Activated naive CD4-positive, alpha-beta T cell treated with Interleukin-2 at 50 U/mL for 16 hours (primary cell): ENCODE measurements at regions not wholly inside any gene's neighbourhood (a gene's known extent, or its start where the extent isn't known, plus 50 kb on each side); places are given as distances from the start of the nearest gene placed in this dataset.
"Not testable (repeated sequence)": the region's sequence is repeated elsewhere in the genome, so short reads cannot be mapped to it uniquely, and the experiment has no call there.

Source experiments
- DNase-seq: peaks from one replicate; pipeline ENCODE4 v3.0.0-alpha.2; 2020

DNA sequence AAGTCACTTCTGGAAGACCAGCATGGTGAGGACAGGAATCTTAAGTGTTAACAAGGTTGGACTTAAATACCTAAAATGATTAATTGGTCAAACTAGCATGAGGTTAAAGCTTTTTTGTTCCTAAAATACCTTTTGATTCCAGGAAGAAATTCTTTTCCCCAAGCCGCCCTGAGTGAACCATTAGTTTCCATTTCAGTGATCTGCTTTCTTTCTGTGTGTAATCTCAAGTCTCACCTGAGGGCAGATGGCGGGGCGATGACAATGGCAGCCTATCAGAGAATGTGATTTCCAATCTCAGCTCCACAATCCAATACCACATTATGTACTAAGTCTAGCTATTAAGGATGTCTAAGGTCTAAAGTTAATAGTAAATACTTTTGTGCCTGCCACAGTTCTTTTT, 390.9 kb upstream of the SGCG start:
- no peak for DNase-seq

DNA sequence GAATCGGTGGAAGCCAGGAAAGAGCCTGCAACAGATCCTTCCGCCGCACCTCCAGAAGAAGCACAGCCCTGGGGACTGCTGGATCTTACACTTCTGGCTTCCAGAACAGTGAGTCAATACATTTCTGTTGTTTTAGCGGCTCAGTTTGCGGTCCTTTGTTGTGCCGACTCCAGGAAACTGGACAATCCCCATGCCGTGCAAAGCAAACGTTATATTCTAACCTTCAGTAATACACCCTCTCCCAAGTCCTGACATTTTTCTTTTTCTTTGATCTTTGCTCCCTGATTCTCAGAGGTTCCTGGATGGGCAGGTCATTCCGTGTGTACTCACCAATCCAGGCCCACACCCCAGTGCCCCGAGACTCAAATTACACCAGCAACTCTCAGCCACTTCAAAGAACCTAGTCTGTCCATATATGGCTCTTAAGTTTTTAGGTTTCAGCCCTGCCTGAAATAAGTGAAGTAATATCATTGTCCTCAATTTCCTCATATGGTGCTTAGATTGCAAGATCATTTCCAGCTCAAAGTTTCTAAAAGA, 387.1 kb upstream of the SGCG start:
- DNase-seq = no peak

DNA sequence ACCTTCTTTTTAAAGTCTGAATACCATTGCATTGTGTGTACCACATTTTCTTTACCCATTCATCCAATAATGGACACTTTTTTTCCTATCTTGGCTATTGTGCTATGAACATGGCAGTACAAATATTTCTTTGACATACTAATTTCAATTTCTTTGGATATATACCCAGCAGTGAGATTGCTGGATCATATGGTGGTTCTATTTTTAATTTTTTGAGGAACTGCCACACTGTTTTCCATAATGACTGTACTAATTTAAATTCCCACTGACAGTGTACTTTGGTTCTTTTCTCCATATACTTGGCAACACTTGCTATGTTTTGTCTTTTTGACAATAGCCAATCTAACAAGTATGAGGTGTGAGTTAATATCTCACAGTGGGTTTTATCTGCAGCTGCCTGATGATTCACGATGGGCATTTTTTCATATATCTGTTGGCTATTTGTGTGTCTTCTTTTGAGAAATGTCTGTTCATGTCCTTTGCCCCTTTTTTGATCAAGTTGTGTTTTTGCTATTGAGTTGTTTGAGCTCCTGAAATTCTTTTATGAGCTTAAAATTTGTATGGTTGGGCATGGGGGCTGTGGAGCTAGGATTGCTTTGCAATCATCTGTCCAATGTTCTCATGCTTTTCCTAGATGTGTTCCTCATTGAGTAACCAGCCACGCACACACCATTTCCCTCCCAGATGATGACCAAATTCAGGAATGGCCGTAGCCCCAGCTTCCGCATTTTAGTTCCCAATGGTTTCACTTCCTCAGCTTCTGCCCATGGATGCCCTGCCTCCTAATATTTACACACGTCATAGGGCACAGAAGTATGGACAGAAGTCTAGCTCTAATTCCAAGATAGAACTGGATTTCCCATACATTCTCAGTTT, 380.0 kb upstream of the SGCG start:
- DNase-seq = no peak

DNA sequence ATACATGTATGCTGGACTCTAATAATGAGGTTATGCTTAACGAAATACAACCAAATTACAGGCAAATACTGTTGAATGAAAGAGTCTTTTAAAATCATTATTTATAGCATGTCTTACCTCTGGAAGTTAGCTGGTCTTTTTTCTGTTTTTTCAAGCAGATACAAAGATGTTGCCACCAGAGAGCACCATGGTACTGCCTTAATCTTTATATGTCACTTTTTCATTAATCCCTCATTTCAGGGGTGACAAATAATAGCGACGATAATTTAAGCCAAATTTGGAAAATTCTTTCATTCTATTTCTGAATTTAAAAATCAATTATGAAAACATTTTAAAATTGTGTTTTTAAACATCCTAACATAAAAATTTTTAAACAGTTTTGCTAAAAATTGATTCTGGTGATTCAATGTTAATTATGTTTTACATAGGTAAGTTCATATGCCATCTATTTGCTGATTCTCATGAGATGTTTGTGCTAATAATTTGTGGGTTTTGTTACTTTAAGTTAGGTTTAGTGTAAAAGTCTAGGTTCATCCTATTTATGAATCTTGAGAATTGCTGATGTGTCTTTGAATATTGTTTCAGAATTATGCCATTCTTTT, 379.3 kb upstream of the SGCG start:
- DNase-seq = no peak

- DNase-seq = no peak
Measured at GRCh38 chr13:22812793-22813192, 368.0 kb upstream of the SGCG start.

- DNase-seq = not testable (repeated sequence)
Measured at GRCh38 chr13:22813531-22814377, 367.0 kb upstream of the SGCG start.

DNA sequence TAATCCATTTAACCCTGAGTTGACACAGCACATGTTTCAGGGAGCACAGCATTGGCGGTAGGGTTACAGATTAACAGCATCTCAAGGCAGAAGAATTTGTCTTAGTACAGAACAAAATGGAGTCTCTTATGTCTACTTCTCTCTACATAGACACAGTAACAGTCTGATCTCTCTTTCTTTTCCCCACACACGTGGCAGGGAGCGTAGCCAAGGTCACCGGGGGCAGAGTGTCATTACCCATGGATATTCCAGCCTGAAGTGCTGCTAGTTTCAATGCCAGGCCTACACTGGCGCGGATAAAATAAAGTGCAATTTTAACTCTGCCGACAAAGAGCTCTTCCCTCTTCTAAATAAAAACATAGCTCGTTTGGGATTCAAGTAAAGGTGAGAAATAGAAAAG, 366.3 kb upstream of the SGCG start:
- not testable (repeated sequence) for DNase-seq

DNA sequence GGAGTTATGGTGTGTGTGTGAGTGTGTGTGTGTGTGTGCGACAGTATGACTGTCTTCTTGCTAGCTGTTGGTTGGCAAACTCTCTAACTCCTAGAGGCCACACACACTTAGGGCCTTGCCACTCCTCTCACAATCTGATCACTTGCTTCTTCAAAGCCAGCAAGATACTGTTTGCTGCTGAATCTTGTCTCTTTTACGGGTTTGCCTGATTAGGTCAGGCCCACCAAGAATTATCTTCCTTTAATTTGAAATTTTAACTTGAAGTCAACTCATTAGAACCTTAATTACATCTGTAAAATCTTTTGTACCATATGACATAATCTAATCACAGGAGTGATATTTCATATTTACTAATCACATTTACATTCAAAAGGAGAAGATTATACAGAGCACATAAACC, 359.2 kb upstream of the SGCG start:
- no peak for DNase-seq

DNA sequence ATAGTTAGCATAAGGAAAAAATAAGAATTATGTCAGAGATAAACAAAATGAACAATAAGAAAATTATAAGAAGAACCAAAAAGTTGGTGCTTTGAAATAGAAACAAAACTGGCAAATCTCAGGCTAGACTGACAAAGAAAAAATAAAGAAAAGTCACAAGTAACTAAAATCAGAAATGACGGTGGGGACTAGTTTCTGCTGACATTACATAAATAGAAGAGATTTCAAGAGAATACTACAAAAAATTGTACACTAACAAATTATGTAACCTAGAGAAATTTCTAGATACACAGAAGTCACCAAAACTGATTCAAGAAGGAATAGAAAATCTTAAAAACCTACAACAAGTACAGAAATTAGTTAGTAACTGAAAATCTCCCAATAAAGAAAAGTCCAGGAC, 355.6 kb upstream of the SGCG start:
- no peak for DNase-seq

- DNase-seq = no peak
Measured at GRCh38 chr13:22828081-22828480, 352.7 kb upstream of the SGCG start.

GRCh38 chr13:22836475-22836874, 344.3 kb upstream of the SGCG start:
- no peak for DNase-seq

GRCh38 chr13:22837980-22838647, 342.7 kb upstream of the SGCG start:
- DNase-seq = no peak

GRCh38 chr13:22839603-22840530, 340.9 kb upstream of the SGCG start:
- DNase-seq = no peak

GRCh38 chr13:22846551-22846950, 334.2 kb upstream of the SGCG start:
- no peak for DNase-seq

DNA sequence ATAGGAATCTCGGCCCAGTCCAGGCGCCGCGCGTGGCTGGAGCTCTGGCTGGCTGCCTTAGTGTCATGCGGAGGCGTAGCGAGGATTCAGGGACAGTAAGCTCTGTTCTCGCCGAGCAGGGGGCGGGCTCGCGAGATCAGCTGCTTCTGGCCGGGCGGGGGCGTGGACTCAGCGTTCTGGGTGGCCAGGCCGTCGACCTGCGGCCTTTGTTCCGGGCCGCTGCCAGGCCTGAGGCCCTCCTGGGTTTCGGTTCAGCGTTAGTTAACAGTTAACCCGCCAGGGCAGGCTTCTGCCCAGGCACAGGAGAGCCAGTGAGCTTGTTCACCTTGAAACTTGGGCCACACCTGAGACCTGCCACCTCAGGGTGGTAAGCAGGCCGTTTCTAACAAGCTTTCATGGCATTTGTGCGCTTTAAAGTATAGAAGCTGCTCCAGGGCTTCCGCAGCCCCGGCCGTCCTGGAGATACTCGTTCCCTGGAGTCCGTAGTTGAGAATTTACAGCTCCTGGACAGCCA, 332.2 kb upstream of the SGCG start:
- DNase-seq = no peak

DNA sequence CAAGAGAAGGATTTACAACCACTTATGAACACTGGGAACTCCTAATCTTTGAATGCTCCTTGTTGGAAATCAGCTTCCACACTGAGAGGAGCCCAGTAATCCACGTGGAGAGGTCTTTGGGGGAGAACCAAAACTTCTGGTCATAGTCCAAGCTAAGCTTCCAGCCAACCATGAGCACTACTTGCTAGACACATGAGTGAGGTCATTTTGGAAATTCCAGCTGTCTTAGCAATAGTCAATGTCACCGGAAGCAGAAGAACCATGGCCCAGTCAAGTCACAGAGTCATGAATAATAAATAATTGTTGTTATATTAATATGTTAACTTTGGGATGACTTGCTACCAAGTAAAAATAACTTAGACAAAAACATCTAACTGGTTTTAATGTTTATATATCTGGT, 324.9 kb upstream of the SGCG start:
- DNase-seq = no peak

DNA sequence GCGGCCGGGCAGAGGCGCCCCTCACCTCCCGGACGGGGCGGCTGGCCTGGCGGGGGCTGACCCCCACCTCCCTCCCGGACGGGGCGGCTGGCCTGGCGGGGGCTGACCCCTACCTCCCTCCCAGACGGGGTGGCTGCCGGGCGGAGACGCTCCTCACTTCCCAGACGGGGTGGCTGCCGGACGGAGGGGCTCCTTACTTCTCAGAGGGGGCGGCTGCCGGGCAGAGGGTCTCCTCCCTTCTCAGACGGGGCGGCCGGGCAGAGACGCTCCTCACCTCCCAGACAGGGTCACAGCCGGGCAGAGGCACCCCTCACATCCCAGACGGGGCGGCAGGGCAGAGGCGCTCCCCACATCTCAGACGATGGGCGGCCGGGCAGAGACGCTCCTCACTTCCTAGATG, 321.8 kb upstream of the SGCG start:
- DNase-seq = not testable (repeated sequence)

- DNase-seq = not testable (repeated sequence)
Measured at GRCh38 chr13:22859411-22859810, 321.4 kb upstream of the SGCG start.

- DNase-seq = no peak
Measured at GRCh38 chr13:22861958-22862466, 318.8 kb upstream of the SGCG start.

GRCh38 chr13:22862478-22862877, 318.3 kb upstream of the SGCG start:
- DNase-seq = no peak

DNA sequence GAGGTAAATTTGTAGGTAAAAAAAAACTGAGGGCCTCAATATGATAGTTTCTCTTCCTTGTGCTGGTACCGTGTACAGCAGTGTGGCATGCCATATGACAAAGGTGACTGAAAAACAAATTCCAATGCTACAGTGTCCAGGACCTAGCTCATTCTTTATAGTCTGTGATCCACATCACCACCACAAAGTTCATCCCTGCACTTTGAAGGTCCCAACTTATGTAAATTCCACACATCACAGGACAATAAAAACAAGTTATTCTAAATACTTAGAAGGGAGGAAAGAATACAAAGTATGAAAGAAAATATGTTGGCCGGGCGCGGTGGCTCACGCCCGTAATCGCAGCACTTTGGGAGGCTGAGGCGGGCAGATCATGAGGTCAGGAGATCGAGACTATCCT, 314.6 kb upstream of the SGCG start:
- no peak for DNase-seq
